Spleen (tissue), 11 donors: ENCODE measurements at regions not wholly inside any gene's neighbourhood (a gene's known extent, or its start where the extent isn't known, plus 50 kb on each side); places are given as distances from the start of the nearest gene placed in this dataset.

Source experiments
- DNase-seq: peaks from one replicate; pipeline ENCODE4 v3.0.0-alpha.2; 2020
- H3K27ac ChIP-seq, 8 donors: fragments of 200-600 bp; sonication (generic) in 7 of 8; 1 replicate in 4 of 8; 2 replicates in 4 of 8; pipeline versions ENCODE4 v1.5.0 to v1.8.0; 2016 to 2021; ENCODE audit warnings: inconsistent platforms in 4 of 8, mild to moderate bottlenecking in 4 of 8, moderate library complexity in 1 of 8
- H3K27me3 ChIP-seq, 7 donors: fragments of 200-600 bp; sonication (generic) in 6 of 7; replicated peaks in 1 of 7; 1 replicate in 4 of 7; 2 replicates in 3 of 7; pipeline versions ENCODE4 v1.5.0 to v1.8.0; 2016 to 2021; ENCODE audit warnings: inconsistent platforms in 3 of 7, mild to moderate bottlenecking in 1 of 7
- H3K36me3 ChIP-seq, 6 donors: fragments of 200-600 bp; sonication (generic) in 5 of 6; 1 replicate in 4 of 6; 2 replicates in 2 of 6; pipeline versions ENCODE4 v1.5.0 to v1.8.0; 2016 to 2021; ENCODE audit warnings: inconsistent platforms in 2 of 6
- H3K4me1 ChIP-seq, 6 donors: fragments of 200-600 bp; sonication (generic) in 5 of 6; 1 replicate in 3 of 6; 2 replicates in 3 of 6; pipeline versions ENCODE4 v1.5.0 to v1.8.0; 2016 to 2021; ENCODE audit warnings: inconsistent platforms in 3 of 6
- H3K4me3 ChIP-seq, 8 donors: fragments of 200-600 bp; sonication (generic) in 7 of 8; 1 replicate in 4 of 8; 2 replicates in 4 of 8; pipeline versions ENCODE4 v1.5.0 to v1.8.0; 2016 to 2021; ENCODE audit warnings: inconsistent platforms in 4 of 8, mild to moderate bottlenecking in 4 of 8, moderate library complexity in 2 of 8
- H3K9me3 ChIP-seq, 8 donors: fragments of 200-600 bp; sonication (generic) in 7 of 8; 1 replicate in 4 of 8; 2 replicates in 4 of 8; pipeline versions ENCODE4 v1.5.0 to v1.8.0; 2016 to 2021; ENCODE audit warnings: inconsistent platforms in 4 of 8
- POLR2A ChIP-seq, 3 donors: fragments of 450-650 bp; IDR thresholded peaks; one replicate each; pipeline ENCODE4 v1.5.1; 2017; ENCODE audit warnings: antibody characterized with exemption in 3 of 3, mild to moderate bottlenecking in 1 of 3
- POLR2AphosphoS5 ChIP-seq, 3 donors: sonication (generic); formaldehyde crosslinking; IDR thresholded peaks; one replicate each; pipeline ENCODE4 v1.5.1; 2017; ENCODE audit warnings: antibody characterized with exemption in 3 of 3
- WGBS, 5 donors: extraction: QIAGEN DNeasy Blood & Tissue Kit in 3 of 5; methylation state at CpG; one replicate each; pipeline versions ENCODE4 v1.1.5 to v1.1.7; 2013 to 2018; 5-methylcytosine and 5-hydroxymethylcytosine counted together
- intact Hi-C: fragments of 100-400 bp; cut with DNase I; formaldehyde crosslinking; loops from one replicate; pipeline ENCODE4 v1.15.0; 2023; ENCODE audit warnings: low total_unique reads
- TF ChIP-seq, protein P1 (sequence below), 11 experiments: fragments of 200-600 bp in 7 of 11; fragments of 450-650 bp in 4 of 11; sonication (generic) in 4 of 11; IDR thresholded peaks in 8 of 11; conservative IDR thresholded peaks in 3 of 11; 1 replicate in 7 of 11; 2 replicates in 4 of 11; pipeline versions ENCODE4 v1.4.0 to v1.8.0; 2016 to 2021; ENCODE audit warnings: antibody characterized with exemption in 11 of 11, inconsistent platforms in 4 of 11, mild to moderate bottlenecking in 1 of 11
- donor health status: healthy with polysubstance abuse.
- donor health status: DM: no; HTN: no; CAD: no; lungs with moderate emphysema.
- donor health status: DM: no; HTN: no; CAD: no.
- donor health status: Bipolar disorder and iron deficiency.
- donor health status: healthy.
- donor health status: DM: no; HTN: no; CAD: no.
- donor health status: DM: yes; HTN: yes; CAD: no.

DNA sequence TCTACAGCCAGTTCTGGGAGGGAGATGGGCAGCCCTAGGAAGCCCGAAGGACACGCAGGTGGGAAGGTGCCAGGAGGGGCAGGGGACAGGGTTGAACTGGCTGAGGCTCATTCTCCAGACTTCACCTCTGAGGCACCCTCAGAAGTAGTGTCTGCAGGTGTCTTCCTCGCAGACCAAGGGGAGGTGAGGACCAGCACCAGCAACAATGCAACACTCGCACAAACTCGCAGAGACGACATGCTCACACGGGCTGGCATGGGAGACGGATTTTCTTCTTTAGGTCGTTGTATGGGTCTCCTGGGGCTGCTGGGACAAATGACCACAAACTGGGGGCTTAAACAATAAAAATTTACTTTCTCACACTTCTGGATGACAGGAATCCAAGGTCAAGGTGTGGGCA is 132.2 kb upstream of the FOXF1 start:
- DNase-seq: no peak
- intact Hi-C loops: no loop called here
- Histone ChIP-seq H3K9me3 (peaks cover 0 to 15% (median 3%) of the 10 kb centered on the region in 8 donors), H3K36me3 (no peaks in the 10 kb centered on the region), H3K4me1 (peaks cover 0 to 13% (median 5%) of the 10 kb centered on the region in 6 donors), H3K27me3 (peaks cover 0 to 22% (median 0%) of the 10 kb centered on the region in 7 donors), H3K27ac (no peak overlapping the region), H3K4me3 (no peak overlapping the region)
- TF ChIP-seq POLR2AphosphoS5 (IDR thresholded peaks at IDR 0.05) (no peak), POLR2A (IDR thresholded peaks at IDR 0.05) (no peak)
- TF ChIP-seq, protein P1, sequence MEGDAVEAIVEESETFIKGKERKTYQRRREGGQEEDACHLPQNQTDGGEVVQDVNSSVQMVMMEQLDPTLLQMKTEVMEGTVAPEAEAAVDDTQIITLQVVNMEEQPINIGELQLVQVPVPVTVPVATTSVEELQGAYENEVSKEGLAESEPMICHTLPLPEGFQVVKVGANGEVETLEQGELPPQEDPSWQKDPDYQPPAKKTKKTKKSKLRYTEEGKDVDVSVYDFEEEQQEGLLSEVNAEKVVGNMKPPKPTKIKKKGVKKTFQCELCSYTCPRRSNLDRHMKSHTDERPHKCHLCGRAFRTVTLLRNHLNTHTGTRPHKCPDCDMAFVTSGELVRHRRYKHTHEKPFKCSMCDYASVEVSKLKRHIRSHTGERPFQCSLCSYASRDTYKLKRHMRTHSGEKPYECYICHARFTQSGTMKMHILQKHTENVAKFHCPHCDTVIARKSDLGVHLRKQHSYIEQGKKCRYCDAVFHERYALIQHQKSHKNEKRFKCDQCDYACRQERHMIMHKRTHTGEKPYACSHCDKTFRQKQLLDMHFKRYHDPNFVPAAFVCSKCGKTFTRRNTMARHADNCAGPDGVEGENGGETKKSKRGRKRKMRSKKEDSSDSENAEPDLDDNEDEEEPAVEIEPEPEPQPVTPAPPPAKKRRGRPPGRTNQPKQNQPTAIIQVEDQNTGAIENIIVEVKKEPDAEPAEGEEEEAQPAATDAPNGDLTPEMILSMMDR (IDR thresholded peaks at IDR 0.05 in 8 of 11, conservative IDR thresholded peaks at IDR 0.05 in 3 of 11): no peak
- 87 to 92% (median 91%) methylated on average over 7 to 9 of the region's 9 CpGs for WGBS, 5 donors

DNA sequence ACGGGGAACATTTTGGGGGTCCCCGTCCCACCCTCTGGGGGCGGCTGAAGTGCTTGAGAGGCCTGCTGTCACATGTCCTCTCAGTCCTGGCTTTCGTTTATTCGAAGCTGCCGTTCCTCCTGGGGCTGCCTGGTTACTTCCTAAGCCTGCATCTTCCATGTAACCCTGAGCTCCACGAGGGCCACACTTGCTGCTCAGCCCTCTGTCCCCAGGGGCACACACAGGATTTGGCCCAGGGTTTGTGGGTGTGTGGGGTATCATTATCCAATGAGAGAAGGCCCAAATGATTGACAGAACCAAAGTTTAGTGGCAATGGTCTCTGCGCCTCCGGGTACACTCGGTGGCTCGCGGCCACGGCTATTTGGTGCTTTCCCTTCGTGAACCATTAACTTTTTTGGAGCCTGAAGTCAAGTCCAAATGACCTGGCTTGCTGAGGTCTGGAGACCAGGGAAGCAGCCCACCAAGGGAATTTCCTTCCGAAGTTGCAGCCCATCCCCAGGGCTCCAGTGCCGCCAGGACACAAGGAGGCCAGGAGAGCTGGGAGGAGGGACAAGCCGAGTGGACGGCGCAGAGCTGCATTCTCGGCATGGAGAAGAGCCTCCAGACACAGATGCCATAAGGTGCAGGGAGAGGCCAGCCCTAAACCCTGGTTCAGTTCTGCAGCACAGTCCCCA is 131.4 kb upstream of the FOXF1 start:
- H3K4me3 ChIP-seq: no peak overlapping the region
- H3K27ac ChIP-seq: no peak overlapping the region
- no peaks in the 10 kb centered on the region for H3K36me3 ChIP-seq
- H3K4me1 ChIP-seq: peaks cover 0 to 13% (median 5%) of the 10 kb centered on the region in 6 donors
- TF ChIP-seq POLR2A (IDR thresholded peaks at IDR 0.05): no peak
- TF ChIP-seq, protein P1 (IDR thresholded peaks at IDR 0.05 in 8 of 11, conservative IDR thresholded peaks at IDR 0.05 in 3 of 11): no peak
- no peak for TF ChIP-seq POLR2AphosphoS5 (IDR thresholded peaks at IDR 0.05)
- DNase-seq: no peak
- H3K9me3 ChIP-seq: peaks cover 0 to 14% (median 3%) of the 10 kb centered on the region in 8 donors
- WGBS, 5 donors: 78 to 81% (median 80%) methylated on average over 12 to 20 of the region's 20 CpGs
- peaks cover 0 to 21% (median 0%) of the 10 kb centered on the region in 7 donors for H3K27me3 ChIP-seq
- intact Hi-C loops: no loop called here

DNA sequence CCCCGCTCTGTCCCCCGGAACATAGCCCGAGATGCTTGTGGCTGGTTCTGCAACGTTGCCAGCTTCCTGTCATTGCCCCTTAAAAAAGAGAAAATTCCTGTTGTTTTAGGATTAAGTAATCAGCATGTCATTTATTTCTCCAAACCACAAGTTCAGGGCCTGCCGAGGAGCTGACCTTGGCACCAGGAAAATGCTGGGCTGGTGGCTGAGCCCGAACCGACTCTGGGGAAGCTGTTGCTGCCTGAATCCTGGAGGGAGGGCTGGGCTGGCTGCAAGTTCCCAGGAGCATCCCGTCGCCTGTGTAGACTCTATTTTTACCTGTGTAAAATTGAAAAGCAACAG is 130.9 kb upstream of the FOXF1 start:
- 24 to 39% (median 27%) methylated on average over 9 of the region's 9 CpGs for WGBS, 5 donors
- no peaks in the 10 kb centered on the region for H3K36me3 ChIP-seq

DNA sequence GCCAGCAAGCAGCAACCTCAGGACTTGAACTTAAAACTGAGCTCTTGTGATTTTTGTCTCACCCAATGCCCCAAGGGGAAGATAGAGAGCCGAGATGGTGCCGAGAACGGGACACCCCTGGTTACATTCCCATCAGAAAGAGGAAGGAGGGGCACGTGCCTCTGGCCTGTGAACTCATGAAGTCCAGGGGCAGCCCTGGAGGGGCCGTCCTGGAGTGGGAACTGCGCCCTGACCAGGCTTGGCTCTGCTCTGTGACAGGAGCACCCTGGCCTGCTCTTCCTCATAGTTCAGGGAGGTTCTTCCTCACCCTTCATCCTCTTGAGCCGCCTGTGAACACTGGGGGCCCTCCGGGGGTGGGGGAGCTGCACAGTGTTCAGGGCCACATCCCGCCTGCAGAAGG is 130.3 kb upstream of the FOXF1 start:
- no peaks in the 10 kb centered on the region for H3K36me3 ChIP-seq
- TF ChIP-seq POLR2A (IDR thresholded peaks at IDR 0.05): no peak
- no peak for TF ChIP-seq POLR2AphosphoS5 (IDR thresholded peaks at IDR 0.05)
- TF ChIP-seq, protein P1 (IDR thresholded peaks at IDR 0.05 in 8 of 11, conservative IDR thresholded peaks at IDR 0.05 in 3 of 11): no peak
- H3K9me3 ChIP-seq: peaks cover 0 to 4% (median 0%) of the 10 kb centered on the region in 8 donors
- no peak for DNase-seq
- H3K4me1 ChIP-seq: peaks cover 0 to 13% (median 5%) of the 10 kb centered on the region in 6 donors
- no peak overlapping the region for H3K4me3 ChIP-seq
- peaks cover 0 to 30% (median 0%) of the 10 kb centered on the region in 7 donors for H3K27me3 ChIP-seq
- intact Hi-C loops: no loop called here
- H3K27ac ChIP-seq: no peak overlapping the region
- 60 to 72% (median 63%) methylated on average over 9 of the region's 9 CpGs for WGBS, 5 donors

More for the DNA sequence above, 130.9 kb upstream of the FOXF1 start:
- TF ChIP-seq, protein P1 (IDR thresholded peaks at IDR 0.05 in 8 of 11, conservative IDR thresholded peaks at IDR 0.05 in 3 of 11): no peak
- intact Hi-C loops: no loop called here
- DNase-seq: no peak
- no peak overlapping the region for H3K27ac ChIP-seq
- peaks cover 0 to 13% (median 5%) of the 10 kb centered on the region in 6 donors for H3K4me1 ChIP-seq
- peaks cover 0 to 24% (median 0%) of the 10 kb centered on the region in 7 donors for H3K27me3 ChIP-seq
- no peak overlapping the region for H3K4me3 ChIP-seq
- peaks cover 0 to 9% (median 2%) of the 10 kb centered on the region in 8 donors for H3K9me3 ChIP-seq
